SJCRH30 (cell line): ENCODE measurements at regions not wholly inside any gene's neighbourhood (a gene's known extent, or its start where the extent isn't known, plus 50 kb on each side); places are given as distances from the start of the nearest gene placed in this dataset.
"Not testable (repeated sequence)": the region's sequence is repeated elsewhere in the genome, so short reads cannot be mapped to it uniquely, and the experiment has no call there.

ENCODE experiments used
- DNase-seq, 2 experiments: peaks; one replicate each; pipeline ENCODE4 v3.0.0-alpha.2; 2015 to 2020
- H3K27ac ChIP-seq: fragments of 250-450 bp; sonication (Bioruptor Pico); 2 replicates; pipeline ENCODE4 v1.5.1; 2020; ENCODE audit warnings: mild to moderate bottlenecking, moderate library complexity
- H3K27me3 ChIP-seq: fragments of 250-450 bp; sonication (Bioruptor Pico); 2 replicates; pipeline ENCODE4 v1.5.1; 2020; ENCODE audit warnings: mild to moderate bottlenecking, moderate library complexity
- H3K36me3 ChIP-seq: fragments of 250-450 bp; sonication (Bioruptor Pico); 2 replicates; pipeline ENCODE4 v1.5.1; 2020; ENCODE audit warnings: mild to moderate bottlenecking, moderate library complexity
- H3K4me1 ChIP-seq: fragments of 250-450 bp; sonication (Bioruptor Pico); 2 replicates; pipeline ENCODE4 v1.5.1; 2020; ENCODE audit warnings: mild to moderate bottlenecking, moderate library complexity
- H3K4me3 ChIP-seq: fragments of 250-450 bp; sonication (Bioruptor Pico); 2 replicates; pipeline ENCODE4 v1.5.1; 2020; ENCODE audit warnings: mild to moderate bottlenecking, moderate library complexity
- H3K9me3 ChIP-seq: fragments of 250-450 bp; sonication (Bioruptor Pico); replicated peaks from 2 replicates; pipeline ENCODE4 v1.5.1; 2020; ENCODE audit warnings: mild to moderate bottlenecking, moderate library complexity

DNA sequence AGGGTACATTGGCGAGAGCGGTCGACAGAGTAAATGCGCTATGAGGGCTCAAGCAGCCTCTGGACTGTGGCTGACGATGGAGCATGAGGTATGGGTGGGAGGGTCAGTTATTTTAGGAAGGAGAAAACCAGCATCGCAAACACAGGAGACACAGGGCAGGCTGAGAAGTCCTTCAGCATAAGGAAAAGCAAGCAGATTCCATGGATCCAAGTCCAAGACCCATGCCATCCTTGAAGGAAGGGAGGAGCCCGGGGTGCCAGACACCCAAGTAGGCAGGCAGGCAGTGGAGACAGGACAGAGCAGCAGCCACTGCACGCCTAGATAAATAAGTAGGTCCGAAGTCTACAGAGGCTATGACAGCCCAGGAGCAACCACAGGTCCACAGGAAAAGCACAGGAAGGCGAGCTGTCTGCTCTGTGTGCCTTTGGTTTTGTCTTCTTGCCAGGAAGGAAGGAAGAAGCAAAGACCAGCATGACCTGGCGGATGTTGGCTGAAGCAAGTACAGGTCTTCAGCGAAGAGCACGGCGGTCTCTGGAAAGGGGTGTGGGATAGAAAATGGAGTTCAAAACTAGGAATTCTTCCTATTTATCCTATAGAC, 76.4 kb upstream of the SLC45A1 start:
- peaks cover 16% of the 10 kb centered on the region for H3K4me1 ChIP-seq
- no peak overlapping the region for H3K27ac ChIP-seq
- no peak overlapping the region for H3K4me3 ChIP-seq
- no peaks in the 10 kb centered on the region for H3K27me3 ChIP-seq
- no peaks in the 10 kb centered on the region for H3K9me3 ChIP-seq
- no peak for DNase-seq
- no peaks in the 10 kb centered on the region for H3K36me3 ChIP-seq

DNA sequence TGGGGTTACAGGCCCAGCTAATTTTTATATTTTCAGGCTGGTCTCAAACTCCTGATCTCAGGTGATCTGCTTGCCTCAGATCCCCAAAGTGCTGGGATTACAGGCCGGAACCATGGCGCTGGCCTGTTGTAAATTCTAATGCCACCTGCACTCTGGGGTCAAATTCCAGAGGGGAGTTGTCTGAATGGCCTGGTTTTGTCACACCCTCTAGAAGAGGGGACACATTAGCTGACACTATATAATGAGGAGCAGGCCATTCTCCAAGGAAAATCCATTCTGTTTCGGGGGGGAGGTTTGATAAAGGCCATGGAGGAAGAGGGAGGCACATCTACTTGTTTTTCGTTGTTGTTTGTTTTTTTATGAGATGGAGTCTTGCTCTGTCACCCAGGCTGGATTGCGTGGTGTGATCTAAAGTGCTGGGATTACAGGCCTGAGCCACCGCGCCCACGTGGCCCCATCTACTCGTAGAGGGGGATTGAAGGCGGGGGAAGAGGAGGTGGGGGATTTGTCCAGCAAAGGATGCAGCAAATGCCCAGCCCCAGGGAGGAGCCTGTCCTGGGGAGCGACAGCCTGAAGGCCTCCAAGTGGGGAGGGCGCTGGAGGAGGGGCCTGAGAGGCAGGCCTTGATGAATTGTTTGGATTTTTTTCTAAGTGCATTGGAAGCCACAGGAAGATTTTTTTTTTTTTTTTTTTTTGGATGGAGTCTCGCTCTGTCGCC, 78.4 kb upstream of the SLC45A1 start:
- DNase-seq: peak; percentile 96 to 97
- peak overlapping the region; percentile 50 for H3K27ac ChIP-seq
- H3K27me3 ChIP-seq: no peaks in the 10 kb centered on the region
- peaks cover 16% of the 10 kb centered on the region for H3K4me1 ChIP-seq
- peak overlapping the region; percentile 16 for H3K4me3 ChIP-seq
- H3K36me3 ChIP-seq: no peaks in the 10 kb centered on the region
- H3K9me3 ChIP-seq: no peaks in the 10 kb centered on the region

DNA sequence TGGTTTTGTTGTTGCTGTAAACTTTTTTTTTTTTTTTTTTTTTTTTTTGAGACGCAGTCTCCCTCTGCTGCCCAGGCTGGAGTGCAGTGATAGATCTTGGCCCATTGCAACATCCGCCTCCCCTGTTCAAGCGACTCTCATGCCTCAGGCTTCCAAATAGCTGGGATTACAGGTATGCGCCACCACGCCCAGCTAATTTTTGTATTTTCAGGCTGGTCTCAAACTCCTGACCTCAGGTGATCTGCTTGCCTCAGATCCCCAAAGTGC, 78.9 kb upstream of the SLC45A1 start:
- peak overlapping the region; percentile 50; the same call in 1 of the 2 replicates for H3K27ac ChIP-seq
- no peaks in the 10 kb centered on the region for H3K36me3 ChIP-seq
- no peaks in the 10 kb centered on the region for H3K9me3 ChIP-seq
- H3K4me3 ChIP-seq: no peak overlapping the region
- peaks cover 16% of the 10 kb centered on the region for H3K4me1 ChIP-seq
- H3K27me3 ChIP-seq: no peaks in the 10 kb centered on the region
- peak; percentile 37 to 55 for DNase-seq

DNA sequence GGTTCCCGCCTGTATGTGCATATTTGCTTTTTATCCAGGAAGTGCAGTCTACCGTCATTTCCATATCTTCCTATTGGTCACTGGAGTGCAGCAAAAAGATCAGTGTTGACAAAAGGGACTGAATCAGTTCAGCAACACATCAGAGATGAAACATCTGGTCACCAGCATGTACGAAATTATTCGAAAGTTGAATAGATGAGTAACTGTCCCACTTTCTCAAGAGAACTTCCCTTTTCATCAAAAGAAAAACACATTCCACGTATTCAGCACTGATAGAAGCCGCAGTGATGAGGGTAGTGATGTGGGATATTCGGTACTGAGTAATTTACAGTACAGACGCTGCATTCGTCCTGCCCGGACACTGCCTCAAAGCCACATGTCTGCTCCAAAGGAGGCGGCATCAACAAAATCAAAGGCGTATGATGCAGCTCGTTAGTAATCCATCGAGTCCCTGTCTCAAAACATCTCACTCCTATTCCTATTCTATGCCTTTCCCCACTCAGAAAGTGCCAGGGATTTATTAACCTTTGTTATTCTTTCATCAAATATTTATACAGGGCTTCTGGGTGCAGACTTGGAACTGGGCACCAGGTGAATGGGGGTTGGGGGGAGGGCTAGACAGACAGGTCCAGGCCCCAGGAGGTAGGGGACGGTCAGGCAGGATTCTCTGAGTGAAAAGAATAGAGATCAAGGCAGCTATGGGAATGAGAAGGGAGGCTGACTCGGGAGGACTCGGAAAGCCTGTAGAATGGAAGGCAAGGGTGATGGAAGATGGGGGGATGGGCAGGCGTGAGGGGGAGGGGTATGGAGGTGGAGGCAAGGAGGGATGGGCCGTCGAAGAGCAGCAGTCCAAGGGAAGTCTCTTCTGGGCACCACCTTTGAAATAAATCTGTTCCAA, 79.5 kb upstream of the SLC45A1 start:
- no peaks in the 10 kb centered on the region for H3K36me3 ChIP-seq
- H3K27ac ChIP-seq: no peak overlapping the region
- H3K4me1 ChIP-seq: peaks cover 16% of the 10 kb centered on the region

DNA sequence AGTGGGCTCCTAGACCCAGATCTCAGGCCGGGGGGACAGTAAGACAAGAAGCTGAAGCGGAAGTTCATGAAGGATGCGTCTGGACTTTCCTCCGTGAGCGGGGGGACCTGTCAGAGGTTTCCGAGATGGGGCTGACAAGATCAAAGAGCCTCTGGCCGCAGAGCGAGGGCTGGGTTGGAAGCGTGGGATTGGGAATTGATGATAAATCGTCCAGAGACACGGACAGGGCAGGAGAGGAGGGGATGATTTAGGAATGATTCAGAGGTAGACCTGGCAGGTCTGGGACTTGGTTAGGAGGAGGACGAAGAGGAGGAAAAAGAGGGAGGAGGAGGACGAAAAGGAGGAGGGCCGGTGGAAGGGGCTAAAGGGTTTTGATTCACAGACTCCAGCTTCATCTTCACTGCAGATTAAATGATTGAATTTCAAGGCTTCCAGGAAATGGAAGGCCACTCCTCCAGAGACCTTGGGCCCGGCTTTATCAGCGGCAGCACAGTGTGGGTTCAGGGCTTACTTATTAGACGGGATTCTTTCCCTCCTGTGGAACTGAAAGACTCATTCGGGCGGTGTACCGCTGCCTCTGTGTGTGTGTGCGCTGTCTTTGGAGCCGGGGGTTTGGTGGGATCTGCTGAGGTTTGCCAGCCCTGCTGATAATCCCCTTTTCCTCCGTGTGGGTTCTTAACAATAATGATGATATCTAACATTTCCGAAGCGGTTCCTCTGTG, 85.7 kb upstream of the SLC45A1 start:
- H3K36me3 ChIP-seq: no peaks in the 10 kb centered on the region
- DNase-seq: peak; percentile 21 to 48
- peaks cover 3% of the 10 kb centered on the region; the same call in 1 of the 2 replicates for H3K9me3 ChIP-seq
- no peak overlapping the region for H3K4me3 ChIP-seq
- H3K4me1 ChIP-seq: no peaks in the 10 kb centered on the region; the same call in 1 of the 2 replicates
- H3K27ac ChIP-seq: no peak overlapping the region
- no peaks in the 10 kb centered on the region for H3K27me3 ChIP-seq

More for the DNA sequence above, 79.5 kb upstream of the SLC45A1 start:
- H3K4me3 ChIP-seq: no peak overlapping the region
- DNase-seq: no peak
- no peaks in the 10 kb centered on the region for H3K9me3 ChIP-seq
- no peaks in the 10 kb centered on the region for H3K27me3 ChIP-seq

DNA sequence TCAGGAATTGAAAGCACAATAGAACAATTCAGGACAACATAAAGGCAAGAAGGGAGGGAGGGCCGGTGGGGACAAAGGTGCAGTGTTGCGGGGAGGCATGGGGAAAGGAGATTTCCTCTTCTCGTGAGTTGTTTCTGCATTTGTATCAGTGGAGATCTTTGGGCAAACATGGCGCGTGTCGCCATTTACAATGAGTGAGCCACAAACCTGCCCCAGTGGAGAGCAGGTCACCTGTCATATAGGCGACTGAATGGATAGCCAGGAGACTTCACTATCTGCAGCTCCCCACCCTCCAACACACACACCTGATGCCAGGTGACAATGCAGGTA, 87.7 kb upstream of the SLC45A1 start:
- DNase-seq: no peak
- Histone ChIP-seq H3K27ac (no peak overlapping the region), H3K4me3 (no peak overlapping the region), H3K9me3 (peaks cover 3% of the 10 kb centered on the region; the same call in 1 of the 2 replicates), H3K4me1 (no peaks in the 10 kb centered on the region; the same call in 1 of the 2 replicates), H3K36me3 (no peaks in the 10 kb centered on the region), H3K27me3 (no peaks in the 10 kb centered on the region)

DNA sequence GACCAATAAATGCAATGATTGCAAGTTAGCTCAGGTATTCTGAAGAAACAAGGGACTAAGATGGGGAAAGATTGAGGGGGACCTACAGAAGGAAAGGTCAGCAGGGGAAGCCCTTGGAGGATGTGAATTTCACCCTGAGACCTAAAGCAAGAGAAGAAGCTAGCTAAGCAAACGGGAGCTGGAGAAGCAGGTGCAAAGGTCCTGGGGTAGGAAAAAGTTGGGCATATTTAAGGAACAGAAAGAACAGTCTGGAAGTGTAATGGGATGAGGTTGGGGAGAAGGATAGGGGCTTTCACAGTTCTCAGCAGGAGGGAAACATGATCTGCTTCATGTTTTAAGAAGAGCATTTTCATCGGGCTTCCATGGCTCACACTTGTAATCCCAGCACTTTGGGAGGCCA, 89.7 kb upstream of the SLC45A1 start:
- Histone ChIP-seq H3K27ac (no peak overlapping the region), H3K36me3 (no peaks in the 10 kb centered on the region), H3K27me3 (no peaks in the 10 kb centered on the region), H3K4me3 (no peak overlapping the region), H3K4me1 (no peaks in the 10 kb centered on the region; the same call in 1 of the 2 replicates), H3K9me3 (peaks cover 10% of the 10 kb centered on the region)
- no peak for DNase-seq

DNA sequence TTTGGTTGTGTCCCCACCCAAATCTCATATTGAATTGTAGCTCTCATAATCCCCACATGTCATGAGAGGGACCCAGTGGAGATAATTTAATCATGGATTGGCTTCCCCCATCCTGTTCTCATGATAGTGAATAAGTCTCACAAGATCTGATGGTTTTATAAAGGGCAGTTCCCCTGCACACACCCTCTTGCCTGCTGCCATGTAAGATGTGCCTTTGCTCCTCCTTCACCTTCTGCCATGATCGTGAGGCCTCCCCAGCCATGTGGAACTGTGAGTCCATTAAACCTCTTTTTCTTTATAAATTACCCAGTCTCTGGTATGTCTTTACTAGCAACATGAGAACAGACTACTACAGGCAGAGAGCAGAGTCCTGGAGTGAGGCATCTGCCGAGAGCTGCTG, 90.2 kb upstream of the SLC45A1 start:
- peaks cover 13% of the 10 kb centered on the region for H3K9me3 ChIP-seq
- H3K27ac ChIP-seq, H3K4me3 ChIP-seq, H3K4me1 ChIP-seq, H3K27me3 ChIP-seq, H3K36me3 ChIP-seq, DNase-seq: not testable (repeated sequence)

DNA sequence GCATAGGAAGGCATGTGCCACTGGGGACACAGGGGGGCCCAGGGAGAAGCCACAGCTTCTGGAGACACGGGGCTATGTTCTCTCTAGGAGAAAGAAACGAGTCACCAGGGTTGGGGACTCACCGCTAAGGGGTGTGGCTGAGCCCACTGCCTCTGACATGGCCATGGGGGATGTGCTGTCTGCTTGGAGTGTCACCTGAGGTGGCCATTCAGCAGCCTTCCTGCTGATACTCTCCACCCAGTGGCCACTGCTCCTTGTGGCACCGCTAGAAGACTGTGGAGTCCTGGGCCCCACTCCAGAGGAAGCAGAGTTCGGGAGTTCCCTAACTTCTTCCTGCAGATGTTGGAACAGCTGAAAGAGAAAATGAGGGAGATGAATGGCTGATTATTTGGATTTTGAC, 91.2 kb upstream of the SLC45A1 start:
- DNase-seq: peak in 1 of 2 experiments; percentile 9
- no peak overlapping the region for H3K27ac ChIP-seq
- H3K4me1 ChIP-seq: peaks cover 9% of the 10 kb centered on the region
- H3K4me3 ChIP-seq: no peak overlapping the region
- no peaks in the 10 kb centered on the region for H3K36me3 ChIP-seq
- no peaks in the 10 kb centered on the region for H3K27me3 ChIP-seq
- H3K9me3 ChIP-seq: peaks cover 13% of the 10 kb centered on the region

DNA sequence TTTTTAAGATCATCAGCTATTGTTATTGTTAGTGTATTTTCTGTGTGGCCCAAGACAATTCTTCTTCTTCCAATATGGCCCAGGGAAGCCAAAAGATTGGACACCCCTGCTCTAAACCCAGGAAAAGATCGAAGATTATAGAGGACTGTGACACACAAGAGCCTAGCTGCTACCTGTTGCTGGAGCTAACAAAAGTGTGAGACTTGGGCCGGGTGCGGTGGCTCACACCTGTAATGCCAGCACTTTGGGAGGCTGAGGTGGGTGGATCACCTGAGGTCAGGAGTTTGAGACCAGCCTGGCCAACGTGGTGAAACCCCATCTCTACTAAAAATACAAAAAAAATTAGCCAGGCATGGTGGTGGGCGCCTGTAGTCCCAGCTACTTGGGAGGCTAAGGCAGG, 91.9 kb upstream of the SLC45A1 start:
- not testable (repeated sequence) for H3K27ac ChIP-seq, H3K4me1 ChIP-seq, H3K36me3 ChIP-seq, DNase-seq, H3K4me3 ChIP-seq, H3K27me3 ChIP-seq
- peaks cover 13% of the 10 kb centered on the region for H3K9me3 ChIP-seq

DNA sequence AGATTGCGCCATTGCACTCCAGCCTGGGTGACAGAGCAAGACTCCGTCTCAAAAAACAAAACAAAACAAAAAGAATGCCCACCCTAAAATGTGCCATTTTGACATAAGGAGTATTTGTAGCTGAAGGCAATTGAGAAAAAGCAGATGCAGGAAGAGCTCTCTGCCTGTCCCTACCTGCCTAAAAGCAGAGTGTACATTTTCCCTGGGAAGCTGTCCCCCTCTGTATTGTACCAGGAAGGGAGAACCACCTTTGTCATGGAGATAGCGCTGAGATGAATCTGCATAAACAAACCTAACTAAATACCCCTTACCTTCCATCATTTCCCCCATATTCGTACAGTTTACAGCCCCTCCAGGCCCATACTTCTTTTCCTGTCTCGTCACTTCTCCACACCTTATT, 94.4 kb upstream of the SLC45A1 start:
- peaks cover 13% of the 10 kb centered on the region for H3K9me3 ChIP-seq
- H3K4me3 ChIP-seq: no peak overlapping the region
- H3K36me3 ChIP-seq: no peaks in the 10 kb centered on the region
- H3K4me1 ChIP-seq: peaks cover 9% of the 10 kb centered on the region
- DNase-seq: no peak
- H3K27ac ChIP-seq: no peak overlapping the region
- no peaks in the 10 kb centered on the region for H3K27me3 ChIP-seq

DNA sequence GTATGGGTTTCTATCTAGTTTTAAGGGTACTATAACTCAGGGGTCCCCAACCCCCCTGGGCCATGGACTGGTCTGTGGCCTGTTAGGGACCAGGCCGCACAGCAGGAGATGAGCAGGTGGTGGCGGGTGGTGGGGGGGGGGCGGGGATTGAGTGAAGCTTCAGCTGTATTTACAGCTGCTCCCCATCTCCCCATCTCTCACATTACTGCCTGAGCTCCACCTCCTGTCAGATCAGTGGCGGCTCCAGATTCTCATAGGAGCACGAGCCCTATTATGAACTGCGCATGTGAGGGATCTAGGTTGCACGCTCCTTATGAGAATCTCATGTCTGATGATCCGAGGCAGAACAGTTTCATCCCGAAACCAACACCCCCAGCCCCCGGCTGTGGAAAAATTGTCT, 95.1 kb upstream of the SLC45A1 start:
- Histone ChIP-seq H3K36me3 (no peaks in the 10 kb centered on the region), H3K9me3 (peaks cover 13% of the 10 kb centered on the region), H3K4me1 (peaks cover 9% of the 10 kb centered on the region), H3K27me3 (no peaks in the 10 kb centered on the region), H3K4me3 (no peak overlapping the region), H3K27ac (peak overlapping the region; percentile 66)
- peak; percentile 96 to 98 for DNase-seq

DNA sequence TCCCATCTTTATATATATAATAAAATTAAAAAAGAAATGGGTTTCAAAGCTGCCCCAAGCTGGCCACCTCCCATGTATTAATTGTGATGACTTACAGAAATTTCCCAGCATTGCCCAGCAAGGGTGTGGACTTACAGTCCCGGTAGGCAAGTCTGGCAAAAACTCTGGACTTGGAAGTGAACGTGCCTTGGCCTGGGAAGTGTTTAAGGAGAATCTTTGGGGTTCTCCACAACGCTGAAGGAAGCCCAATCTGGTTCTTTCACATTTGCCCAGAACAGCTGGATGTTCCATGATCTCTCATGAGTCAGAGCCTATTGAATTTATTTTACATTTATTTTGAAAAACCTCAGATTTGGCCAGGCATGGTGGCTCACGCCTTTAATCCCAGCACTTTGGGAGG, 98.4 kb upstream of the SLC45A1 start:
- no peak overlapping the region for H3K27ac ChIP-seq
- H3K4me1 ChIP-seq: peaks cover 17% of the 10 kb centered on the region
- no peaks in the 10 kb centered on the region for H3K36me3 ChIP-seq
- DNase-seq: no peak
- H3K9me3 ChIP-seq: peaks cover 10% of the 10 kb centered on the region
- no peaks in the 10 kb centered on the region for H3K27me3 ChIP-seq
- no peak overlapping the region for H3K4me3 ChIP-seq

DNA sequence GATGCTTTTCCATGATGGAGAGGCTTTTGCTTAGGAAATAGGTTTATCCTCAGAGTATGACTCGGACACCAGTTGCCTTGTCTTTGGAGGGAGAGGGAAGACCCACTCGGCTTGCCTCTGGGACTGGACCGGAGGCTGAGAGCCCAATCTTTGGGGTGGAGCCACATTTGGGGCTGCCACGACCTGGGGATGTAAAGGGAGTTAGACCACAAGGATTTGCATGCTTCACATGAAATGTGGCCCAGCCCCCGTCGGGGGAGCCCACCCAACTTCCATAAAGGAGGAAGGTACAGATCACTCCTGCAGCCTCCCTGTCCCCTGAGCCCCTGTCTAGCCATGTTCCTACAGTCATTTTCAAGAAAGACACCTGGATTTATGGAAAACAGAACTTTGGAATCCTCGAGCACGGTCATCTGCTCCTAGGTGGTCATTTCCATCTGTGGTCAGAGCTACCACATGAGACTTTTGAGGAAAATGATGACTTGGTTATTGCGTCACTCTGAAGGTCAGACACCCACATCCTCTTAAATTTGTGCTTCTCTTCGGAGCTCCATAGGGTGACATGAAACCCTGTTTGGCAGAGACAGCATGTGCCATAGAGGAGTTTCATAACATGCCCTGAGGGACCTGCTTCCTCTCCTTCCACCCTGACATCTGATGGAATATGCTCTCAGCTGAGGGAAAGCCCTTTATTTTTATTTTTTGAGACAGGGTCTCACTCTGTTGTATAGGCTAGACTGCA, 99.4 kb upstream of the SLC45A1 start:
- H3K4me3 ChIP-seq: no peak overlapping the region
- H3K27ac ChIP-seq: no peak overlapping the region
- no peaks in the 10 kb centered on the region for H3K36me3 ChIP-seq
- peaks cover 24% of the 10 kb centered on the region for H3K4me1 ChIP-seq
- H3K9me3 ChIP-seq: peaks cover 6% of the 10 kb centered on the region
- DNase-seq: no peak
- H3K27me3 ChIP-seq: no peaks in the 10 kb centered on the region
